ENCODE measurements at regions not wholly inside any gene's neighbourhood (a gene's known extent, or its start where the extent isn't known, plus 50 kb on each side); places are given as distances from the start of the nearest gene placed in this dataset.

DNA sequence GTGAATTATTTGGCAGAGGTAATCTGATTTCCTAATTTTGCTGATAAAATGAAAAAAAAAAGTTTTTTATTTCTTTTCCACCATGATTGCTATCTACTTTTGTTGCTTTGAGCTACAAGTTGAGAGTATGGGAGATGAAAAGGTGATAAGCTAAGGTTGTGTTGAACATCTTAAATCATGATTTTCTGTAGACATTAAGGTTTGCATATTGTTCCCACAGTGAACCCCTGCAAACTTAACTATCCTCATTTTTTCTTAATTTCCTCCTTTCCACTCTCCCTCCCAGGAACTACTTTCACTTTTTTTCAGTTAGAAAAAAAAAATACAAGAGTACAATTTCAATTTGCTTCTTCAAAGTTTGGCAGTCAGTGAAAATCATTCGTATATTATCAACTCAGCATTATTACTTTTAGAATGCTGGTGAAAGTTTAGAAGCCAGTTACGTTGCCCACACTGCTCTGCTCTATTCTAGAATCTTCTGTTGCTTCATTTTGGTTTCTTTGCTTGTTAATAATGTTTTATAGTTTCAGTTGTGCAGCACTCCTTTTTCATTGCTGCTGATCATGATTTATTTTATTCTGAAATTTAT, 673.8 kb upstream of the CITED2 start:
- TF ChIP-seq, protein P1, sequence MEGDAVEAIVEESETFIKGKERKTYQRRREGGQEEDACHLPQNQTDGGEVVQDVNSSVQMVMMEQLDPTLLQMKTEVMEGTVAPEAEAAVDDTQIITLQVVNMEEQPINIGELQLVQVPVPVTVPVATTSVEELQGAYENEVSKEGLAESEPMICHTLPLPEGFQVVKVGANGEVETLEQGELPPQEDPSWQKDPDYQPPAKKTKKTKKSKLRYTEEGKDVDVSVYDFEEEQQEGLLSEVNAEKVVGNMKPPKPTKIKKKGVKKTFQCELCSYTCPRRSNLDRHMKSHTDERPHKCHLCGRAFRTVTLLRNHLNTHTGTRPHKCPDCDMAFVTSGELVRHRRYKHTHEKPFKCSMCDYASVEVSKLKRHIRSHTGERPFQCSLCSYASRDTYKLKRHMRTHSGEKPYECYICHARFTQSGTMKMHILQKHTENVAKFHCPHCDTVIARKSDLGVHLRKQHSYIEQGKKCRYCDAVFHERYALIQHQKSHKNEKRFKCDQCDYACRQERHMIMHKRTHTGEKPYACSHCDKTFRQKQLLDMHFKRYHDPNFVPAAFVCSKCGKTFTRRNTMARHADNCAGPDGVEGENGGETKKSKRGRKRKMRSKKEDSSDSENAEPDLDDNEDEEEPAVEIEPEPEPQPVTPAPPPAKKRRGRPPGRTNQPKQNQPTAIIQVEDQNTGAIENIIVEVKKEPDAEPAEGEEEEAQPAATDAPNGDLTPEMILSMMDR (IDR thresholded peaks at IDR 0.05), result no peak
- no peak for TF ChIP-seq POLR2A (IDR thresholded peaks at IDR 0.05)

Measured in heart left ventricle (tissue), 13 donors.